Keratinocyte (primary cell): ENCODE measurements at regions not wholly inside any gene's neighbourhood (a gene's known extent, or its start where the extent isn't known, plus 50 kb on each side); places are given as distances from the start of the nearest gene placed in this dataset.

Experiments
- DNase-seq: peaks from one replicate; pipeline ENCODE4 v3.0.0-alpha.2; 2011; ENCODE audit warnings: low read depth, missing footprints, low spot score
- FAIRE-seq: peaks from 2 replicates; lab custom pipeline; 2011; peaks lifted over from hg19 to GRCh38; lab: Jason Lieb, UNC
- H2AFZ ChIP-seq: 2 replicates; pipeline ENCODE4 v1.6.0; 2012; ENCODE audit warnings: low read length, control low read depth, inconsistent platforms; ENCODE audit not compliant: control insufficient read depth
- H3K27ac ChIP-seq: 2 replicates; pipeline ENCODE4 v1.5.1; 2011; ENCODE audit warnings: low read length; ENCODE audit not compliant: control insufficient read depth, insufficient read depth
- H3K27me3 ChIP-seq: 3 replicates; pipeline ENCODE4 v1.6.0; 2011; ENCODE audit warnings: low read length; ENCODE audit not compliant: control insufficient read depth, insufficient read depth; ENCODE audit errors: extremely low read depth
- H3K36me3 ChIP-seq, 2 experiments: 2 replicates in 1 of 2; 3 replicates in 1 of 2; pipeline ENCODE4 v1.5.1; 2011; ENCODE audit warnings: low read length in 2 of 2, mild to moderate bottlenecking in 1 of 2; ENCODE audit not compliant: control insufficient read depth in 2 of 2, insufficient read depth in 2 of 2; ENCODE audit errors: extremely low read depth in 1 of 2
- H3K4me1 ChIP-seq: 3 replicates; pipeline ENCODE4 v1.5.1; 2011; ENCODE audit warnings: low read length; ENCODE audit not compliant: control insufficient read depth, insufficient read depth; ENCODE audit errors: extremely low read depth
- H3K4me2 ChIP-seq: 3 replicates; pipeline ENCODE4 v1.6.0; 2011; ENCODE audit warnings: low read depth, low read length; ENCODE audit not compliant: control insufficient read depth, insufficient read depth; ENCODE audit errors: extremely low read depth
- H3K4me3 ChIP-seq, 3 experiments: fragments of 200-600 bp in 1 of 3; sonication (generic) in 1 of 3; 2 replicates in 2 of 3; 3 replicates in 1 of 3; pipeline ENCODE4 v1.5.1; 2011 to 2016; ENCODE audit warnings: low read length in 3 of 3, mild to moderate bottlenecking in 3 of 3, control low read depth in 2 of 3, inconsistent platforms in 1 of 3, low read depth in 1 of 3, mixed read lengths in 1 of 3, mixed run types in 1 of 3, moderate library complexity in 1 of 3; ENCODE audit not compliant: control insufficient read depth in 2 of 3, insufficient read depth in 2 of 3; ENCODE audit errors: extremely low read depth in 1 of 3
- H3K79me2 ChIP-seq: 2 replicates; pipeline ENCODE4 v1.6.0; 2012; ENCODE audit warnings: low read length; ENCODE audit not compliant: control insufficient read depth, insufficient read depth
- H3K9ac ChIP-seq: 3 replicates; pipeline ENCODE4 v1.6.0; 2011; ENCODE audit warnings: low read length; ENCODE audit not compliant: control insufficient read depth, insufficient read depth; ENCODE audit errors: extremely low read depth
- H3K9me1 ChIP-seq: 3 replicates; pipeline ENCODE4 v1.6.0; 2011; ENCODE audit warnings: low read length; ENCODE audit not compliant: control insufficient read depth, insufficient read depth; ENCODE audit errors: extremely low read depth
- H3K9me3 ChIP-seq: 2 replicates; pipeline ENCODE4 v1.5.1; 2012; ENCODE audit warnings: low read depth, low read length; ENCODE audit not compliant: control insufficient read depth
- H4K20me1 ChIP-seq: 3 replicates; pipeline ENCODE4 v1.6.0; 2011; ENCODE audit warnings: low read length; ENCODE audit not compliant: control insufficient read depth, insufficient read depth; ENCODE audit errors: extremely low read depth
- EZH2 ChIP-seq: IDR thresholded peaks from one replicate; pipeline ENCODE4 v1.6.1; 2012; ENCODE audit warnings: inconsistent platforms, mild to moderate bottlenecking, low read length, moderate library complexity
- dilution Hi-C: fragments of 300-500 bp; cut with MboI; formaldehyde crosslinking; loops from one replicate; pipeline ENCODE4 v1.7.0; 2020; ENCODE audit warnings: low sequenced_read_pairs; ENCODE audit not compliant: extremely low pct_ligation_motif_present
- TF ChIP-seq, protein P1 (sequence below), 3 experiments: IDR thresholded peaks in 1 of 3; conservative IDR thresholded peaks in 1 of 3; optimal IDR thresholded peaks in 1 of 3; 2 replicates in 2 of 3; 3 replicates in 1 of 3; pipeline versions ENCODE3 to v1.5.1; 2011; ENCODE audit warnings: low read length in 3 of 3, mild to moderate bottlenecking in 3 of 3, moderate library complexity in 2 of 3, control low read depth in 1 of 3, inconsistent platforms in 1 of 3; ENCODE audit not compliant: insufficient read depth in 2 of 3; ENCODE audit errors: extremely low read depth in 1 of 3

DNA sequence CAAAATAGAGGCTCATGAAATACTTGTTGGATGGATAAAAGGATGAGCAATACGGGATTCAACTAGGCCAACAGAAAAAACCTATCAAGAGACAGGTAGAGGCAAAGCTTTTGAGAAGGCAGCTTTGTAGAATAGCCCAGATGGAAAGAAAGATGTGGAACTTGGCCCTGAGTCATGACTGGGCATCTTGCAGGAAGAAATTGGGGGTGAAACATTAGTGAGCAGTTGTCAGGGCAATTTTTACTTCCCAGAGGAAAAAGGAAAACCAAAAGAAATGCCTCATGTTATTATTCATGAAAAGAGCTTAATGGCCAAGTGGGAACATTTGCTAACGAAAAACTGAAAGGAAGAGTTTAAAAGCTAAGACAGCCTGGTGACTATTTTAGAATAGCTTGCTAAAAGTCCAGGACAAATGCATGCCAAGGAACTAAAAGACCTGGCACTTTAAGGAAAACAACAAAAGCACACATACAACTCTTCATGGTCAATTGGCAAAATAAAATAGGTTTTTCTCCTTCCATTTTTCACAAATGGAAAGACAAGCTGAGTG lies 180.1 kb downstream of the HS3ST3A1 start:
- H4K20me1 ChIP-seq = no peaks in the 10 kb centered on the region
- TF ChIP-seq, protein P1, sequence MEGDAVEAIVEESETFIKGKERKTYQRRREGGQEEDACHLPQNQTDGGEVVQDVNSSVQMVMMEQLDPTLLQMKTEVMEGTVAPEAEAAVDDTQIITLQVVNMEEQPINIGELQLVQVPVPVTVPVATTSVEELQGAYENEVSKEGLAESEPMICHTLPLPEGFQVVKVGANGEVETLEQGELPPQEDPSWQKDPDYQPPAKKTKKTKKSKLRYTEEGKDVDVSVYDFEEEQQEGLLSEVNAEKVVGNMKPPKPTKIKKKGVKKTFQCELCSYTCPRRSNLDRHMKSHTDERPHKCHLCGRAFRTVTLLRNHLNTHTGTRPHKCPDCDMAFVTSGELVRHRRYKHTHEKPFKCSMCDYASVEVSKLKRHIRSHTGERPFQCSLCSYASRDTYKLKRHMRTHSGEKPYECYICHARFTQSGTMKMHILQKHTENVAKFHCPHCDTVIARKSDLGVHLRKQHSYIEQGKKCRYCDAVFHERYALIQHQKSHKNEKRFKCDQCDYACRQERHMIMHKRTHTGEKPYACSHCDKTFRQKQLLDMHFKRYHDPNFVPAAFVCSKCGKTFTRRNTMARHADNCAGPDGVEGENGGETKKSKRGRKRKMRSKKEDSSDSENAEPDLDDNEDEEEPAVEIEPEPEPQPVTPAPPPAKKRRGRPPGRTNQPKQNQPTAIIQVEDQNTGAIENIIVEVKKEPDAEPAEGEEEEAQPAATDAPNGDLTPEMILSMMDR (optimal IDR thresholded peaks at IDR 0.05 in 1 of 3, IDR thresholded peaks at IDR 0.05 in 1 of 3, conservative IDR thresholded peaks at IDR 0.05 in 1 of 3; ENCODE audit: extremely low read depth in 1 of 3, insufficient read depth in 2 of 3, low read length in 3 of 3) = no peak
- H3K27me3 ChIP-seq = no peaks in the 10 kb centered on the region
- H3K4me1 ChIP-seq = no peaks in the 10 kb centered on the region
- no peak overlapping the region for H3K4me2 ChIP-seq
- no peak overlapping the region for H3K27ac ChIP-seq
- H3K9me1 ChIP-seq = no peaks in the 10 kb centered on the region
- H3K4me3 ChIP-seq = no peak overlapping the region
- no peaks in the 10 kb centered on the region for H3K79me2 ChIP-seq
- dilution Hi-C loops = no loop called here
- FAIRE-seq (no peak), DNase-seq (no peak)
- H2AFZ ChIP-seq = no peak overlapping the region
- H3K36me3 ChIP-seq = no peaks in the 10 kb centered on the region
- H3K9me3 ChIP-seq = no peaks in the 10 kb centered on the region
- no peak overlapping the region for H3K9ac ChIP-seq

DNA sequence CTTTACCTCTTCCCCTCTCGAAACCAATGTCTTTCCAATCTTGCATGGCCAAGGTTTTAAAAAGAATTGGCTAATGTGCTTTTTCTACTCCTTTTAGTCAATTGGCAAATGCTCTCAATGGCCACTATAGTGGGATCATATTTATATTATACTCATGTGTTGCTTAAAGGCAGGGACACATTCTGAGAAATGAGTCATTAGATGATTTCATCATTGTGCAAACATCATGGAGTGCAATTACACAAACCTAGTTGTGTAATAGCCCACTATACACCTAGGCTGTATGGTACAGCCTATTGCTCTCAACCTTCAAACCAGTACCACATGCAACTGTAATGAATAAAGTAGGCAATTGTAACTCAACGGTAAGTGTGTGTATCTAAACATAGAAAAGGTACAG lies 180.9 kb downstream of the HS3ST3A1 start:
- FAIRE-seq = no peak

More for the DNA sequence above, 180.9 kb downstream of the HS3ST3A1 start:
- no peak overlapping the region for H3K4me2 ChIP-seq
- no peaks in the 10 kb centered on the region for H4K20me1 ChIP-seq
- TF ChIP-seq, protein P1 (optimal IDR thresholded peaks at IDR 0.05 in 1 of 3, IDR thresholded peaks at IDR 0.05 in 1 of 3, conservative IDR thresholded peaks at IDR 0.05 in 1 of 3; ENCODE audit: extremely low read depth in 1 of 3, insufficient read depth in 2 of 3, low read length in 3 of 3) = no peak
- no peak for TF ChIP-seq EZH2
- H3K27ac ChIP-seq = no peak overlapping the region
- H3K27me3 ChIP-seq = no peaks in the 10 kb centered on the region
- dilution Hi-C loops = no loop called here
- H3K9me1 ChIP-seq = no peaks in the 10 kb centered on the region
- no peaks in the 10 kb centered on the region for H3K9me3 ChIP-seq
- H2AFZ ChIP-seq = no peak overlapping the region
- H3K4me3 ChIP-seq = no peak overlapping the region
- no peaks in the 10 kb centered on the region for H3K79me2 ChIP-seq
- H3K36me3 ChIP-seq = no peaks in the 10 kb centered on the region
- H3K4me1 ChIP-seq = no peaks in the 10 kb centered on the region
- H3K9ac ChIP-seq = no peak overlapping the region
- DNase-seq = no peak
